WERI-Rb-1 (cell line): ENCODE measurements at regions not wholly inside any gene's neighbourhood (a gene's known extent, or its start where the extent isn't known, plus 50 kb on each side); places are given as distances from the start of the nearest gene placed in this dataset.

Experiments
- DNase-seq: peaks from one replicate; pipeline ENCODE4 v3.0.0-alpha.2; 2020
- H3K27ac ChIP-seq: fragments of 250-450 bp; sonication (Bioruptor Pico); 2 replicates; pipeline ENCODE4 v1.5.1; 2020; ENCODE audit warnings: mild to moderate bottlenecking, moderate library complexity
- H3K27me3 ChIP-seq: fragments of 250-450 bp; sonication (Bioruptor Pico); 2 replicates; pipeline ENCODE4 v1.5.1; 2021; ENCODE audit warnings: mild to moderate bottlenecking, low read depth, moderate library complexity; ENCODE audit not compliant: insufficient read depth, severe bottlenecking
- H3K36me3 ChIP-seq: fragments of 250-450 bp; sonication (Bioruptor Pico); 2 replicates; pipeline ENCODE4 v1.5.1; 2020; ENCODE audit warnings: mild to moderate bottlenecking, moderate library complexity
- H3K4me3 ChIP-seq: 2 replicates; pipeline ENCODE4 v1.5.1; 2011; ENCODE audit warnings: low read depth, mild to moderate bottlenecking, control low read depth, low read length
- H3K9me3 ChIP-seq: fragments of 250-450 bp; sonication (Bioruptor Pico); 2 replicates; pipeline ENCODE4 v1.5.1; 2021; ENCODE audit warnings: mild to moderate bottlenecking, moderate library complexity; ENCODE audit not compliant: severe bottlenecking
- CTCF ChIP-seq: IDR thresholded peaks from 2 replicates; pipeline ENCODE4 v1.5.1; 2011; ENCODE audit warnings: low read depth, mild to moderate bottlenecking, control low read depth, inconsistent platforms, low read length

- no peak for TF ChIP-seq CTCF
- Histone ChIP-seq H3K27ac (no peak overlapping the region), H3K27me3 (no peaks in the 10 kb centered on the region), H3K9me3 (no peaks in the 10 kb centered on the region), H3K4me3 (no peak overlapping the region), H3K36me3 (no peaks in the 10 kb centered on the region)
- DNase-seq: no peak
Measured at GRCh38 chr2:183991968-183992367, 606.4 kb upstream of the ZNF804A start.

- 0 out of 2 replicates have a peak overlapping the region, but pooled peaks have one; percentile 12 for H3K27ac ChIP-seq
- DNase-seq: peak; percentile 9
- no peak overlapping the region for H3K4me3 ChIP-seq
- no peaks in the 10 kb centered on the region for H3K36me3 ChIP-seq
- no peaks in the 10 kb centered on the region for H3K27me3 ChIP-seq
- H3K9me3 ChIP-seq: no peaks in the 10 kb centered on the region
- no peak for TF ChIP-seq CTCF
Measured at GRCh38 chr2:183993052-183993451, 605.3 kb upstream of the ZNF804A start.

- no peak for DNase-seq
- H3K4me3 ChIP-seq: no peak overlapping the region
- no peaks in the 10 kb centered on the region for H3K27me3 ChIP-seq
- no peak overlapping the region for H3K27ac ChIP-seq
- H3K36me3 ChIP-seq: no peaks in the 10 kb centered on the region
- H3K9me3 ChIP-seq: no peaks in the 10 kb centered on the region
- no peak for TF ChIP-seq CTCF
Measured at GRCh38 chr2:183995632-183996031, 602.7 kb upstream of the ZNF804A start.

GRCh38 chr2:183996825-183997793 is 601.2 kb upstream of the ZNF804A start:
- no peak for TF ChIP-seq CTCF
- DNase-seq: no peak
- H3K27ac ChIP-seq: no peak overlapping the region

GRCh38 chr2:183998041-183998796 is 600.1 kb upstream of the ZNF804A start:
- no peak for TF ChIP-seq CTCF
- no peak overlapping the region for H3K4me3 ChIP-seq
- H3K36me3 ChIP-seq: no peaks in the 10 kb centered on the region
- H3K27me3 ChIP-seq: no peaks in the 10 kb centered on the region
- DNase-seq: no peak
- H3K9me3 ChIP-seq: no peaks in the 10 kb centered on the region
- H3K27ac ChIP-seq: no peak overlapping the region

More at GRCh38 chr2:183996825-183997793, 601.2 kb upstream of the ZNF804A start:
- Histone ChIP-seq H3K27me3 (no peaks in the 10 kb centered on the region), H3K9me3 (no peaks in the 10 kb centered on the region), H3K36me3 (no peaks in the 10 kb centered on the region), H3K4me3 (no peak overlapping the region)
